ENCODE measurements at regions not wholly inside any gene's neighbourhood (a gene's known extent, or its start where the extent isn't known, plus 50 kb on each side); places are given as distances from the start of the nearest gene placed in this dataset.
"Not testable (repeated sequence)": the region's sequence is repeated elsewhere in the genome, so short reads cannot be mapped to it uniquely, and the experiment has no call there.

- DNase-seq (no peak), ATAC-seq (no peak)
- Histone ChIP-seq H3K4me1 (no peaks in the 10 kb centered on the region), H3K4me3 (no peak overlapping the region), H3K27me3 (no peaks in the 10 kb centered on the region), H3K36me3 (no peaks in the 10 kb centered on the region), H3K9me3 (no peaks in the 10 kb centered on the region), H3K27ac (no peak overlapping the region)
- intact Hi-C loops (cut with DNase I), result no loop called here
- no peak for TF ChIP-seq CTCF (IDR thresholded peaks at IDR 0.05)
These were observed 53.2 kb upstream of the CFAP126 start for GRCh38 chr1:161420763-161421455.

- DNase-seq; ATAC-seq; H3K36me3 ChIP-seq; H3K27me3 ChIP-seq; H3K9me3 ChIP-seq; H3K27ac ChIP-seq; intact Hi-C loops (cut with DNase I); H3K4me3 ChIP-seq; H3K4me1 ChIP-seq: not testable (repeated sequence)
These were observed 49.9 kb upstream of the CFAP126 start for GRCh38 chr1:161417536-161417935.

All from upper lobe of right lung (tissue), 1 donor.